ENCODE measurements at regions not wholly inside any gene's neighbourhood (a gene's known extent, or its start where the extent isn't known, plus 50 kb on each side); places are given as distances from the start of the nearest gene placed in this dataset.
"Not testable (repeated sequence)": the region's sequence is repeated elsewhere in the genome, so short reads cannot be mapped to it uniquely, and the experiment has no call there.

GRCh38 chr21:15211491-15212133 lies 146.8 kb upstream of the NRIP1 start:
- H3K4me3 ChIP-seq, result no peak overlapping the region
- 14 to 45% methylated on average over 5 of the region's 5 CpGs for WGBS, 2 donors
- no peak for TF ChIP-seq CTCF (IDR thresholded peaks at IDR 0.05; ENCODE audit: control extremely low read depth, extremely low read depth)
- no peak overlapping the region for H3K9ac ChIP-seq (ENCODE audit: insufficient read depth in 1 of 2, low read length in 2 of 2)
- no peaks in the 10 kb centered on the region for H3K27me3 ChIP-seq (ENCODE audit: control insufficient read depth in 3 of 3, insufficient read depth in 3 of 3, low read length in 2 of 3)
- peaks cover 0 to 2% (median 0%) of the 10 kb centered on the region in 4 donors for H3K9me3 ChIP-seq (ENCODE audit: control insufficient read depth in 4 of 4, insufficient read depth in 3 of 4, low read length in 3 of 4)
- no peak overlapping the region for H3K27ac ChIP-seq (ENCODE audit: low read depth in 1 of 2, low read length in 1 of 2)
- ATAC-seq (ENCODE audit: insufficient read depth, low FRiP score), result no peak
- H3K4me1 ChIP-seq (ENCODE audit: control insufficient read depth in 5 of 5, insufficient read depth in 5 of 5, low read length in 5 of 5), result peaks cover 0 to 3% (median 0%) of the 10 kb centered on the region in 5 donors
- no peak for DNase-seq
- H3K36me3 ChIP-seq (ENCODE audit: control insufficient read depth in 4 of 4, insufficient read depth in 4 of 4, low read length in 4 of 4), result no peaks in the 10 kb centered on the region

DNA sequence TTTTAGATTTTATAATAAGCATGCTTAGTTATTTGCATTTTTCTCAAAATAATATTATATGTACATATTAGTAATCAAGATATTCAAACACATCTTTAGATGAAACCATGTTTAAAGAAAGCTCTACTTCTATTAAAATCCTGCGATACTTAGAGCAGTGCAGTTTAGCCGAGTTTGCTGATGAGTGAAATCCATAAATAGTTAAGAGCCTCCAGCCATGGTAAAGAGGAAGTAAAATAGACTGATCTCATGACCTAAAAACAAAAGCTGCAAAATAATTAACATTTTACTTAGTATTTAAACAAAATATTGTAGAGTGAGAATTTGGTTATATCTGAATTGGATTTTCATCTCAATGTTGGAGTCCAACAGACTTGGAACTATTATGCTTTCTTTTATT lies 147.4 kb upstream of the NRIP1 start:
- Histone ChIP-seq H3K27me3 (ENCODE audit: control insufficient read depth in 3 of 3, insufficient read depth in 3 of 3, low read length in 2 of 3) (no peaks in the 10 kb centered on the region), H3K4me3 (no peak overlapping the region), H3K9me3 (ENCODE audit: control insufficient read depth in 4 of 4, insufficient read depth in 3 of 4, low read length in 3 of 4) (peaks cover 0 to 2% (median 0%) of the 10 kb centered on the region in 4 donors), H3K36me3 (ENCODE audit: control insufficient read depth in 4 of 4, insufficient read depth in 4 of 4, low read length in 4 of 4) (no peaks in the 10 kb centered on the region), H3K9ac (ENCODE audit: insufficient read depth in 1 of 2, low read length in 2 of 2) (no peak overlapping the region), H3K27ac (ENCODE audit: low read depth in 1 of 2, low read length in 1 of 2) (no peak overlapping the region), H3K4me1 (ENCODE audit: control insufficient read depth in 5 of 5, insufficient read depth in 5 of 5, low read length in 5 of 5) (peaks cover 0 to 3% (median 0%) of the 10 kb centered on the region in 5 donors)
- WGBS, 2 donors, result 29 to 63% methylated on average over 2 of the region's 2 CpGs
- TF ChIP-seq CTCF (IDR thresholded peaks at IDR 0.05; ENCODE audit: control extremely low read depth, extremely low read depth), result no peak
- DNase-seq, result no peak
- no peak for ATAC-seq (ENCODE audit: insufficient read depth, low FRiP score)

GRCh38 chr21:15218476-15218875 lies 153.7 kb upstream of the NRIP1 start:
- H3K36me3 ChIP-seq (ENCODE audit: control insufficient read depth in 4 of 4, insufficient read depth in 4 of 4, low read length in 4 of 4); H3K27me3 ChIP-seq (ENCODE audit: control insufficient read depth in 3 of 3, insufficient read depth in 3 of 3, low read length in 2 of 3); H3K4me1 ChIP-seq (ENCODE audit: control insufficient read depth in 5 of 5, insufficient read depth in 5 of 5, low read length in 5 of 5); DNase-seq; H3K4me3 ChIP-seq; H3K9me3 ChIP-seq (ENCODE audit: control insufficient read depth in 4 of 4, insufficient read depth in 3 of 4, low read length in 3 of 4); H3K27ac ChIP-seq (ENCODE audit: low read depth in 1 of 2, low read length in 1 of 2); ATAC-seq (ENCODE audit: insufficient read depth, low FRiP score); H3K9ac ChIP-seq (ENCODE audit: insufficient read depth in 1 of 2, low read length in 2 of 2): not testable (repeated sequence)
- 98 to 100% methylated on average over 1 to 18 of the region's 23 CpGs for WGBS, 2 donors

DNA sequence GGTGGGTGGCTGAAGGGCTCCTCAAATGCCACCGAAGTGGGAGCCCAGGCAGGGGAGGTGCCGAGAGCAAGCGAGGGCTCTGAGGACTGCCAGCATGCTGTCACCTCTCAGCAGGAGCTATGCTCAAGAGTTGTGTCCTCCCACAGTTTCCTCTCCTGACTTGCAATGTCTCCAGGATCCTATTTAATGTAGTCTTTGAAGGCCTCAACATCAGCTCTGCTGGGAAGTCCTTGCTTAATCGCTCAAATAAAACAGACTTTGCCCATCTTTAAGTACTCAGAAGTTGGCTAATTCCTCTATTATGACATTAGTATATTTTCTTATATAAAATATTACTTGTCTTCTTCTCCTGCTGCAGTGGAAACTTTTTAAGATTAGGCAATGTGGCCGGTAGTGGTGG lies 154.2 kb upstream of the NRIP1 start:
- H3K4me1 ChIP-seq (ENCODE audit: control insufficient read depth in 5 of 5, insufficient read depth in 5 of 5, low read length in 5 of 5), result peaks cover 0 to 6% (median 0%) of the 10 kb centered on the region in 5 donors
- WGBS, 2 donors, result 53 to 72% methylated on average over 4 to 5 of the region's 5 CpGs
- no peak for ATAC-seq (ENCODE audit: insufficient read depth, low FRiP score)
- no peak overlapping the region for H3K27ac ChIP-seq (ENCODE audit: low read depth in 1 of 2, low read length in 1 of 2)
- H3K9ac ChIP-seq (ENCODE audit: insufficient read depth in 1 of 2, low read length in 2 of 2), result no peak overlapping the region
- no peak for TF ChIP-seq CTCF (IDR thresholded peaks at IDR 0.05; ENCODE audit: control extremely low read depth, extremely low read depth)
- no peak overlapping the region for H3K4me3 ChIP-seq
- H3K9me3 ChIP-seq (ENCODE audit: control insufficient read depth in 4 of 4, insufficient read depth in 3 of 4, low read length in 3 of 4), result no peaks in the 10 kb centered on the region
- DNase-seq, result no peak
- no peaks in the 10 kb centered on the region for H3K27me3 ChIP-seq (ENCODE audit: control insufficient read depth in 3 of 3, insufficient read depth in 3 of 3, low read length in 2 of 3)
- H3K36me3 ChIP-seq (ENCODE audit: control insufficient read depth in 4 of 4, insufficient read depth in 4 of 4, low read length in 4 of 4), result no peaks in the 10 kb centered on the region

Measured in lung (tissue), 11 donors.